Fibroblast of lung (primary cell): ENCODE measurements at regions not wholly inside any gene's neighbourhood (a gene's known extent, or its start where the extent isn't known, plus 50 kb on each side); places are given as distances from the start of the nearest gene placed in this dataset.

ENCODE experiments used
- CTCF ChIP-seq, 2 donors: IDR thresholded peaks in 1 of 2; conservative IDR thresholded peaks in 1 of 2; 1 replicate in 1 of 2; 2 replicates in 1 of 2; pipeline ENCODE4 v1.5.1; 2011 to 2012; ENCODE audit warnings: low read length in 2 of 2, control low read depth in 1 of 2, inconsistent platforms in 1 of 2, low read depth in 1 of 2, mild to moderate bottlenecking in 1 of 2
- EZH2 ChIP-seq: IDR thresholded peaks from 2 replicates; pipeline ENCODE4 v1.5.1; 2012; ENCODE audit warnings: low read length, control low read depth, mild to moderate bottlenecking; ENCODE audit errors: missing control alignments

- TF ChIP-seq CTCF (conservative IDR thresholded peaks at IDR 0.05 in 1 of 2, IDR thresholded peaks at IDR 0.05 in 1 of 2; ENCODE audit: low read depth in 1 of 2, low read length in 2 of 2) (no peak), EZH2 (no peak)
Observed at GRCh38 chr6:98547151-98547550, 287.2 kb upstream of the POU3F2 start.
